ENCODE measurements at regions not wholly inside any gene's neighbourhood (a gene's known extent, or its start where the extent isn't known, plus 50 kb on each side); places are given as distances from the start of the nearest gene placed in this dataset.

GRCh38 chrX:15985937-15986336, 131.3 kb upstream of the AP1S2 start:
- TF ChIP-seq POLR2A (IDR thresholded peaks at IDR 0.05; ENCODE audit: low read depth, low read length): no peak
- TF ChIP-seq CTCF (IDR thresholded peaks at IDR 0.05; ENCODE audit: extremely low read depth in 1 of 2, insufficient read depth in 1 of 2, low read depth in 1 of 2, low read length in 2 of 2): no peak
- no peak for TF ChIP-seq MAX (IDR thresholded peaks at IDR 0.05; ENCODE audit: insufficient read depth, insufficient read length)
- no peak for TF ChIP-seq POLR2AphosphoS5 (IDR thresholded peaks at IDR 0.05; ENCODE audit: insufficient read depth, low read depth, low read length)
- TF ChIP-seq FOS (IDR thresholded peaks at IDR 0.05; ENCODE audit: borderline replicate concordance, insufficient read depth, low read length): no peak
- no peak for TF ChIP-seq GATA2 (IDR thresholded peaks at IDR 0.05; ENCODE audit: insufficient read depth, insufficient read length, low read depth, low read length)
- TF ChIP-seq EZH2 (IDR thresholded peaks at IDR 0.05; ENCODE audit: borderline replicate concordance, low read depth, low read length, severe bottlenecking): no peak
- TF ChIP-seq MYC (IDR thresholded peaks at IDR 0.05; ENCODE audit: low read depth, low read length): no peak
